Mesenchymal stem cell (in vitro differentiated cells and primary cell): ENCODE measurements at regions not wholly inside any gene's neighbourhood (a gene's known extent, or its start where the extent isn't known, plus 50 kb on each side); places are given as distances from the start of the nearest gene placed in this dataset.

ENCODE experiments used
- DNase-seq: peaks from one replicate; pipeline ENCODE4 v3.0.0-alpha.2; 2013
- H2AFZ ChIP-seq: one replicate; pipeline ENCODE4 v1.6.1; 2013; ENCODE audit warnings: low read depth, mild to moderate bottlenecking, control low read depth, inconsistent platforms, low read length, moderate library complexity
- H2AK5ac ChIP-seq: 2 replicates; pipeline ENCODE4 v1.6.1; 2013; ENCODE audit warnings: low read length, moderate library complexity, mild to moderate bottlenecking, inconsistent platforms; ENCODE audit not compliant: severe bottlenecking
- H2BK120ac ChIP-seq: one replicate; pipeline ENCODE4 v1.6.1; 2013; ENCODE audit warnings: low read depth, mild to moderate bottlenecking, inconsistent platforms, low read length, moderate library complexity
- H2BK12ac ChIP-seq, 2 experiments: one replicate each; pipeline ENCODE4 v1.6.1; 2013; ENCODE audit warnings: inconsistent platforms in 2 of 2, low read length in 2 of 2, mild to moderate bottlenecking in 2 of 2, moderate library complexity in 2 of 2, control low read depth in 1 of 2
- H2BK15ac ChIP-seq: one replicate; pipeline ENCODE4 v1.6.1; 2013; ENCODE audit warnings: mild to moderate bottlenecking, low read depth, inconsistent platforms; ENCODE audit not compliant: poor library complexity, severe bottlenecking
- H2BK5ac ChIP-seq: 2 replicates; pipeline ENCODE4 v1.6.1; 2013; ENCODE audit warnings: low read depth, mild to moderate bottlenecking, low read length, control low read depth, inconsistent platforms; ENCODE audit not compliant: poor library complexity, severe bottlenecking
- H3K14ac ChIP-seq, 2 experiments: one replicate each; pipeline ENCODE4 v1.6.1; 2013; ENCODE audit warnings: inconsistent platforms in 2 of 2, low read length in 2 of 2, control low read depth in 1 of 2, mild to moderate bottlenecking in 1 of 2, moderate library complexity in 1 of 2
- H3K18ac ChIP-seq, 2 experiments: one replicate each; pipeline ENCODE4 v1.6.1; 2013; ENCODE audit warnings: inconsistent platforms in 2 of 2, low read length in 2 of 2, control low read depth in 1 of 2, low read depth in 1 of 2, mild to moderate bottlenecking in 1 of 2
- H3K23ac ChIP-seq, 2 experiments: one replicate each; pipeline ENCODE4 v1.6.1; 2013; ENCODE audit warnings: inconsistent platforms in 2 of 2, low read length in 2 of 2, mild to moderate bottlenecking in 2 of 2, moderate library complexity in 2 of 2, control low read depth in 1 of 2
- H3K27ac ChIP-seq: 2 replicates; pipeline ENCODE4 v1.5.1; 2013; ENCODE audit warnings: mild to moderate bottlenecking, moderate library complexity, low read length, control low read depth, inconsistent platforms; ENCODE audit not compliant: poor library complexity, severe bottlenecking
- H3K27me3 ChIP-seq, 2 experiments: 2 replicates each; pipeline versions ENCODE4 v1.6.1 to v1.7.0; 2013; ENCODE audit warnings: low read length in 2 of 2, mild to moderate bottlenecking in 2 of 2, moderate library complexity in 2 of 2, control low read depth in 1 of 2, inconsistent platforms in 1 of 2; ENCODE audit not compliant: control insufficient read depth in 1 of 2, insufficient read depth in 1 of 2
- H3K36me3 ChIP-seq, 2 experiments: 2 replicates each; pipeline versions ENCODE4 v1.6.1 to v1.7.0; 2013; ENCODE audit warnings: low read length in 2 of 2, control low read depth in 1 of 2, inconsistent platforms in 1 of 2, low read depth in 1 of 2, mild to moderate bottlenecking in 1 of 2; ENCODE audit not compliant: insufficient read depth in 2 of 2, control insufficient read depth in 1 of 2
- H3K4ac ChIP-seq, 2 experiments: one replicate each; pipeline ENCODE4 v1.6.1; 2013; ENCODE audit warnings: inconsistent platforms in 2 of 2, low read length in 2 of 2, mild to moderate bottlenecking in 2 of 2, moderate library complexity in 2 of 2, control low read depth in 1 of 2, low read depth in 1 of 2
- H3K4me1 ChIP-seq: 2 replicates; pipeline ENCODE4 v1.6.1; 2013; ENCODE audit warnings: low read depth, low read length, control low read depth; ENCODE audit not compliant: control insufficient read depth, insufficient read depth
- H3K4me2 ChIP-seq: 2 replicates; pipeline ENCODE4 v1.6.1; 2013; ENCODE audit warnings: low read length, mild to moderate bottlenecking, inconsistent platforms; ENCODE audit not compliant: poor library complexity, severe bottlenecking
- H3K4me3 ChIP-seq, 2 experiments: 2 replicates each; pipeline versions ENCODE4 v1.5.1 to v1.7.0; 2013; ENCODE audit warnings: low read length in 2 of 2, mild to moderate bottlenecking in 2 of 2, control low read depth in 1 of 2, low read depth in 1 of 2; ENCODE audit not compliant: insufficient read depth in 1 of 2
- H3K79me1 ChIP-seq: replicated peaks from 2 replicates; pipeline ENCODE4 v1.6.1; 2013; ENCODE audit warnings: mild to moderate bottlenecking, control low read depth, low read length, inconsistent platforms; ENCODE audit not compliant: poor library complexity, severe bottlenecking
- H3K9ac ChIP-seq: 2 replicates; pipeline ENCODE4 v1.7.0; 2013; ENCODE audit warnings: mild to moderate bottlenecking, low read length, moderate library complexity
- H3K9me3 ChIP-seq: 2 replicates; pipeline ENCODE4 v1.7.0; 2013; ENCODE audit warnings: mild to moderate bottlenecking, low read length; ENCODE audit not compliant: control insufficient read depth
- H4K8ac ChIP-seq: one replicate; pipeline ENCODE4 v1.6.1; 2013; ENCODE audit warnings: inconsistent platforms, mild to moderate bottlenecking, low read length, moderate library complexity
- H4K91ac ChIP-seq: one replicate; pipeline ENCODE4 v1.6.1; 2013; ENCODE audit warnings: mild to moderate bottlenecking, low read length, inconsistent platforms
- WGBS: methylation state at CpG from one replicate; pipeline ENCODE4 v1.1.7; 2013; ENCODE audit warnings: mixed read lengths; 5-methylcytosine and 5-hydroxymethylcytosine counted together

GRCh38 chr19:27780367-27781075, 1432.4 kb downstream of the UQCRFS1 start:
- Histone ChIP-seq H3K4me1 (peaks cover 1% of the 10 kb centered on the region), H2BK5ac (no peak overlapping the region), H3K79me1 (peaks cover 20% of the 10 kb centered on the region), H3K4ac (no peak overlapping the region), H3K14ac (no peak overlapping the region), H4K91ac (no peak overlapping the region), H3K27ac (no peak overlapping the region), H3K9ac (no peak overlapping the region), H2AK5ac (no peak overlapping the region), H3K18ac (no peak overlapping the region), H3K36me3 (peaks cover 0 to 3% of the 10 kb centered on the region in 2 experiments), H3K4me2 (no peak overlapping the region), H2BK12ac (no peak overlapping the region), H2AFZ (no peak overlapping the region), H2BK15ac (no peak overlapping the region), H3K4me3 (no peak overlapping the region), H3K9me3 (no peaks in the 10 kb centered on the region), H4K8ac (no peak overlapping the region), H3K27me3 (no peaks in the 10 kb centered on the region), H2BK120ac (no peak overlapping the region), H3K23ac (no peak overlapping the region)
- 90% methylated on average over 9 of the region's 10 CpGs for WGBS
- no peak for DNase-seq

- H3K79me1 ChIP-seq, result peaks cover 20% of the 10 kb centered on the region
- no peak overlapping the region for H3K4me3 ChIP-seq
- no peak overlapping the region for H3K18ac ChIP-seq
- H3K36me3 ChIP-seq, result peaks cover 0 to 5% of the 10 kb centered on the region in 2 experiments
- no CpG with 5 or more reads among the region's 1 CpG for WGBS
- no peak overlapping the region for H2BK5ac ChIP-seq
- H3K27ac ChIP-seq, result no peak overlapping the region
- H3K4me1 ChIP-seq, result peaks cover 1% of the 10 kb centered on the region
- H3K9me3 ChIP-seq, result no peaks in the 10 kb centered on the region
- no peak overlapping the region for H3K4me2 ChIP-seq
- no peak for DNase-seq
- H2BK15ac ChIP-seq, result no peak overlapping the region
- no peak overlapping the region for H3K9ac ChIP-seq
- H2AK5ac ChIP-seq, result no peak overlapping the region
- H2BK12ac ChIP-seq, result no peak overlapping the region
- no peak overlapping the region for H3K4ac ChIP-seq
- H4K8ac ChIP-seq, result no peak overlapping the region
- H4K91ac ChIP-seq, result no peak overlapping the region
- no peak overlapping the region for H3K23ac ChIP-seq
- no peaks in the 10 kb centered on the region for H3K27me3 ChIP-seq
- no peak overlapping the region for H3K14ac ChIP-seq
- no peak overlapping the region for H2AFZ ChIP-seq
- no peak overlapping the region for H2BK120ac ChIP-seq
These were observed 1433.0 kb downstream of the UQCRFS1 start for GRCh38 chr19:27779954-27780353.

GRCh38 chr19:27777726-27778125, 1435.2 kb downstream of the UQCRFS1 start:
- Histone ChIP-seq H3K4me3 (no peak overlapping the region), H3K18ac (no peak overlapping the region), H3K4ac (no peak overlapping the region), H3K23ac (no peak overlapping the region), H3K27me3 (no peaks in the 10 kb centered on the region), H3K36me3 (peaks cover 15 to 19% of the 10 kb centered on the region in 2 experiments), H3K4me1 (no peaks in the 10 kb centered on the region), H3K9me3 (peaks cover 9% of the 10 kb centered on the region), H3K79me1 (peaks cover 23% of the 10 kb centered on the region), H3K14ac (no peak overlapping the region), H2BK120ac (no peak overlapping the region), H2AK5ac (no peak overlapping the region), H2AFZ (no peak overlapping the region), H2BK5ac (no peak overlapping the region), H4K8ac (no peak overlapping the region), H3K4me2 (no peak overlapping the region), H2BK12ac (no peak overlapping the region), H3K27ac (no peak overlapping the region), H4K91ac (no peak overlapping the region), H2BK15ac (no peak overlapping the region), H3K9ac (no peak overlapping the region)
- WGBS, result 93% methylated on average over 7 of the region's 7 CpGs
- no peak for DNase-seq

GRCh38 chr19:27777242-27777641, 1435.7 kb downstream of the UQCRFS1 start:
- Histone ChIP-seq H2BK120ac (no peak overlapping the region), H4K91ac (no peak overlapping the region), H3K36me3 (peaks cover 15 to 24% of the 10 kb centered on the region in 2 experiments), H3K18ac (no peak overlapping the region), H3K4me2 (no peak overlapping the region), H3K27ac (no peak overlapping the region), H3K79me1 (peaks cover 25% of the 10 kb centered on the region), H2AK5ac (no peak overlapping the region), H3K4me3 (no peak overlapping the region), H3K14ac (no peak overlapping the region), H2BK12ac (no peak overlapping the region), H3K4ac (no peak overlapping the region), H2AFZ (no peak overlapping the region), H3K27me3 (no peaks in the 10 kb centered on the region), H4K8ac (no peak overlapping the region), H2BK5ac (no peak overlapping the region), H3K9ac (no peak overlapping the region), H3K4me1 (no peaks in the 10 kb centered on the region), H2BK15ac (no peak overlapping the region), H3K9me3 (peaks cover 9% of the 10 kb centered on the region), H3K23ac (no peak overlapping the region)
- 95% methylated on average over 6 of the region's 7 CpGs for WGBS
- DNase-seq, result no peak
